Endothelial cell of umbilical vein (primary cell): ENCODE measurements at regions not wholly inside any gene's neighbourhood (a gene's known extent, or its start where the extent isn't known, plus 50 kb on each side); places are given as distances from the start of the nearest gene placed in this dataset.
A peak's percentile ranks its signal among the peaks of the same experiment; 100 is the strongest.

Source experiments
- BruUV-seq: library from RNA; stranded (reverse); fragments of 400-500 nt; replicated peaks from 2 replicates; lab custom pipeline; 2021; lab: Mats Ljungman, UMichigan
- CTCF ChIA-PET: fragments of 300-600, 350-600 bp; sonication (Branson Sonifier 250); formaldehyde crosslinking; loops from one replicate; lab custom pipeline; 2021; ENCODE audit warnings: antibody characterized with exemption, inconsistent platforms; lab: Charles Lee
- POLR2A ChIA-PET: fragments of 300-600, 350-600 bp; sonication (Branson Sonifier 250); formaldehyde crosslinking; loops from one replicate; lab custom pipeline; 2021; ENCODE audit warnings: antibody characterized with exemption, inconsistent platforms; lab: Charles Lee
- DNase-seq: peaks from one replicate; pipeline ENCODE4 v3.0.0-alpha.2; 2011; ENCODE audit warnings: low read depth, low spot score
- FAIRE-seq: peaks from 2 replicates; lab custom pipeline; 2011; peaks lifted over from hg19 to GRCh38; lab: Jason Lieb, UNC
- H2AFZ ChIP-seq: 2 replicates; pipeline ENCODE4 v1.6.0; 2012; ENCODE audit warnings: low read depth, low read length, control low read depth, inconsistent platforms
- H3K27ac ChIP-seq: 2 replicates; pipeline ENCODE4 v1.5.1; 2011; ENCODE audit warnings: low read depth, mild to moderate bottlenecking, control low read depth, low read length, moderate library complexity; ENCODE audit not compliant: insufficient read depth
- H3K27me3 ChIP-seq, 2 experiments: 2 replicates each; pipeline versions ENCODE4 v1.6.0 to v1.6.1; 2011; ENCODE audit warnings: low read length in 2 of 2, mixed read lengths in 1 of 2; ENCODE audit not compliant: control insufficient read depth in 2 of 2, insufficient read depth in 2 of 2
- H3K36me3 ChIP-seq, 2 experiments: 2 replicates in 1 of 2; 3 replicates in 1 of 2; pipeline ENCODE4 v1.5.1; 2011; ENCODE audit warnings: low read length in 2 of 2, mild to moderate bottlenecking in 1 of 2, moderate library complexity in 1 of 2; ENCODE audit not compliant: control insufficient read depth in 2 of 2, insufficient read depth in 2 of 2; ENCODE audit errors: extremely low read depth in 1 of 2
- H3K4me1 ChIP-seq: 3 replicates; pipeline ENCODE4 v1.5.1; 2011; ENCODE audit warnings: mild to moderate bottlenecking, low read length; ENCODE audit not compliant: control insufficient read depth, insufficient read depth; ENCODE audit errors: extremely low read depth
- H3K4me2 ChIP-seq: 2 replicates; pipeline ENCODE4 v1.6.1; 2011; ENCODE audit warnings: low read length, control low read depth, mixed read lengths; ENCODE audit not compliant: insufficient read depth
- H3K4me3 ChIP-seq, 3 experiments: fragments of 200-600 bp in 1 of 3; sonication (generic), shearing (Covaris generic) in 1 of 3; replicated peaks in 1 of 3; 2 replicates each; pipeline ENCODE4 v1.5.1; 2011 to 2016; ENCODE audit warnings: control low read depth in 3 of 3, low read length in 3 of 3, mild to moderate bottlenecking in 2 of 3, inconsistent platforms in 1 of 3, low read depth in 1 of 3, moderate library complexity in 1 of 3; ENCODE audit not compliant: insufficient read depth in 1 of 3
- H3K79me2 ChIP-seq: 2 replicates; pipeline ENCODE4 v1.6.0; 2012; ENCODE audit warnings: low read length, inconsistent platforms; ENCODE audit not compliant: control insufficient read depth, insufficient read depth
- H3K9ac ChIP-seq: replicated peaks from 2 replicates; pipeline ENCODE3; 2011; ENCODE audit warnings: low read length, control low read depth; ENCODE audit not compliant: insufficient read depth; ENCODE audit errors: extremely low read depth
- H3K9me1 ChIP-seq: replicated peaks from 3 replicates; pipeline ENCODE4 v1.6.0; 2011; ENCODE audit warnings: mild to moderate bottlenecking, low read length; ENCODE audit not compliant: control insufficient read depth, insufficient read depth; ENCODE audit errors: extremely low read depth
- H3K9me3 ChIP-seq: replicated peaks from 2 replicates; pipeline ENCODE4 v1.5.1; 2012; ENCODE audit warnings: low read length, inconsistent platforms; ENCODE audit not compliant: control insufficient read depth, insufficient read depth
- H4K20me1 ChIP-seq: replicated peaks from 2 replicates; pipeline ENCODE3; 2011; ENCODE audit warnings: mild to moderate bottlenecking, low read length; ENCODE audit not compliant: control insufficient read depth, insufficient read depth; ENCODE audit errors: extremely low read depth
- CTCF ChIP-seq, 2 donors: IDR thresholded peaks; 1 replicate in 1 of 2; 2 replicates in 1 of 2; pipeline ENCODE4 v1.5.1; 2011; ENCODE audit warnings: low read length in 2 of 2, mild to moderate bottlenecking in 2 of 2, moderate library complexity in 2 of 2, control low read depth in 1 of 2, inconsistent platforms in 1 of 2, low read depth in 1 of 2; ENCODE audit not compliant: insufficient read depth in 1 of 2; ENCODE audit errors: extremely low read depth in 1 of 2
- EZH2 ChIP-seq: IDR thresholded peaks from 2 replicates; pipeline ENCODE4 v1.6.1; 2012; ENCODE audit warnings: borderline replicate concordance, low read depth, mild to moderate bottlenecking, moderate library complexity, low read length, inconsistent platforms; ENCODE audit not compliant: severe bottlenecking
- FOS ChIP-seq: IDR thresholded peaks from 2 replicates; pipeline ENCODE4 v1.6.1; 2011; ENCODE audit warnings: mild to moderate bottlenecking, low read length, moderate library complexity, borderline replicate concordance; ENCODE audit not compliant: insufficient read depth
- GATA2 ChIP-seq: IDR thresholded peaks from 2 replicates; pipeline ENCODE4 v1.7.0; 2011; ENCODE audit warnings: low read depth, mild to moderate bottlenecking, moderate library complexity, mixed read lengths, low read length; ENCODE audit not compliant: insufficient read length, insufficient read depth
- JUN ChIP-seq: IDR thresholded peaks from 2 replicates; pipeline ENCODE4 v1.6.1; 2011; ENCODE audit warnings: borderline replicate concordance, low read depth; ENCODE audit not compliant: insufficient read length, insufficient read depth
- MAX ChIP-seq: IDR thresholded peaks from 2 replicates; pipeline ENCODE4 v1.6.1; 2011; ENCODE audit not compliant: insufficient read depth, insufficient read length
- MYC ChIP-seq: IDR thresholded peaks from one replicate; pipeline ENCODE4 v1.6.1; 2011; ENCODE audit warnings: mild to moderate bottlenecking, low read depth, low read length
- POLR2A ChIP-seq: IDR thresholded peaks from 2 replicates; pipeline ENCODE4 v1.6.1; 2012; ENCODE audit warnings: low read depth, mild to moderate bottlenecking, control low read depth, low read length
- POLR2AphosphoS5 ChIP-seq: IDR thresholded peaks from 2 replicates; pipeline ENCODE4 v1.6.1; 2012; ENCODE audit warnings: low read depth, mild to moderate bottlenecking, control low read depth, low read length, moderate library complexity; ENCODE audit not compliant: insufficient read depth
- dilution Hi-C: fragments of 300-500 bp; cut with MboI; formaldehyde crosslinking; loops from one replicate; pipeline ENCODE4 v1.15.0; 2019; ENCODE audit warnings: low sequenced_read_pairs; ENCODE audit not compliant: extremely low pct_ligation_motif_present
- intact Hi-C: fragments of 100-400 bp; cut with micrococcal nuclease; formaldehyde crosslinking; loops from one replicate; pipeline ENCODE4 v1.10.0; 2022

GRCh38 chr4:123980736-123981300 lies 584.2 kb downstream of the SPRY1 start:
- no peaks in the 10 kb centered on the region for H3K79me2 ChIP-seq
- ChIA-PET POLR2A (no interaction called here), CTCF (no interaction called here)
- H3K9ac ChIP-seq: peak overlapping the region; percentile 58
- intact Hi-C loops: loop anchor here (1.0 to 10.0 kb wide), 6 partner anchors 58 to 364 kb away; no protein-coding TSS in a partner anchor
- dilution Hi-C loops: no loop called here
- no TSS peak for BruUV-seq
- H3K27ac ChIP-seq: peak overlapping the region; percentile 92
- DNase-seq (peak; percentile 74), FAIRE-seq (peak; percentile 48)
- peak overlapping the region; percentile 66 for H3K4me2 ChIP-seq
- H3K4me3 ChIP-seq: no peak overlapping the region
- peak; percentile 21 for TF ChIP-seq GATA2
- TF ChIP-seq POLR2AphosphoS5: no peak
- peak; percentile 71 for TF ChIP-seq JUN
- H3K9me1 ChIP-seq: no peaks in the 10 kb centered on the region
- H3K9me3 ChIP-seq: no peaks in the 10 kb centered on the region
- no peaks in the 10 kb centered on the region for H3K36me3 ChIP-seq
- H3K4me1 ChIP-seq: peaks cover 47% of the 10 kb centered on the region
- no peaks in the 10 kb centered on the region for H3K27me3 ChIP-seq
- no peak overlapping the region for H2AFZ ChIP-seq
- H4K20me1 ChIP-seq: no peaks in the 10 kb centered on the region

GRCh38 chr4:123984886-123985285 lies 588.3 kb downstream of the SPRY1 start:
- BruUV-seq: no TSS peak
- Histone ChIP-seq H3K9me1 (no peaks in the 10 kb centered on the region), H3K27ac (peak overlapping the region; percentile 98), H3K4me3 (no peak overlapping the region), H3K9ac (no peak overlapping the region), H4K20me1 (no peaks in the 10 kb centered on the region), H3K36me3 (no peaks in the 10 kb centered on the region), H2AFZ (no peak overlapping the region), H3K9me3 (no peaks in the 10 kb centered on the region), H3K79me2 (no peaks in the 10 kb centered on the region), H3K4me1 (peaks cover 52% of the 10 kb centered on the region), H3K4me2 (no peak overlapping the region), H3K27me3 (no peaks in the 10 kb centered on the region)
- CTCF ChIA-PET: no interaction called here
- POLR2A ChIA-PET: interaction anchor here (0.7 kb wide), 1 partner anchor 9 kb away, joined by 3 read pairs; no protein-coding TSS in a partner anchor
- TF ChIP-seq GATA2 (no peak), JUN (no peak), MYC (no peak), POLR2A (no peak), CTCF (IDR thresholded peaks at IDR 0.05; ENCODE audit: extremely low read depth in 1 of 2, insufficient read depth in 1 of 2, low read depth in 1 of 2, low read length in 2 of 2) (no peak), FOS (no peak), EZH2 (no peak), POLR2AphosphoS5 (no peak), MAX (no peak)
- FAIRE-seq (no peak), DNase-seq (no peak)
- intact Hi-C loops (loop anchor here (5.0 to 10.0 kb wide), 4 partner anchors 280 to 957 kb away; no protein-coding TSS in a partner anchor), dilution Hi-C loops (no loop called here)
